ENCODE measurements at regions not wholly inside any gene's neighbourhood (a gene's known extent, or its start where the extent isn't known, plus 50 kb on each side); places are given as distances from the start of the nearest gene placed in this dataset.
"Not testable (repeated sequence)": the region's sequence is repeated elsewhere in the genome, so short reads cannot be mapped to it uniquely, and the experiment has no call there.

GRCh38 chr4:25981749-25982148, 67.7 kb downstream of the SMIM20 start:
- DNase-seq = no peak

GRCh38 chr4:25982962-25983361, 68.9 kb downstream of the SMIM20 start:
- no peak for DNase-seq

- DNase-seq = no peak
These were observed 70.2 kb downstream of the SMIM20 start for GRCh38 chr4:25984266-25984665.

- DNase-seq = no peak
These were observed 70.8 kb downstream of the SMIM20 start for GRCh38 chr4:25984796-25985195.

GRCh38 chr4:25986807-25987206, 72.8 kb downstream of the SMIM20 start:
- peak in 21 of 56 donors; percentile 3 to 59 (median 16) for DNase-seq

- peak in 9 of 56 donors; percentile 9 to 31 (median 17) for DNase-seq
These were observed 77.3 kb downstream of the SMIM20 start for GRCh38 chr4:25991340-25991739.

- peak in 1 of 56 donors; percentile 5 for DNase-seq
These were observed 79.6 kb downstream of the SMIM20 start for GRCh38 chr4:25993395-25994185.

GRCh38 chr4:25994577-25994976, 80.6 kb downstream of the SMIM20 start:
- not testable (repeated sequence) for DNase-seq

GRCh38 chr4:26000274-26000950, 86.4 kb downstream of the SMIM20 start:
- no peak for DNase-seq

- no peak for DNase-seq
These were observed 87.4 kb downstream of the SMIM20 start for GRCh38 chr4:26001413-26001812.

GRCh38 chr4:26001816-26002215, 87.8 kb downstream of the SMIM20 start:
- no peak for DNase-seq

GRCh38 chr4:26003056-26003455, 89.0 kb downstream of the SMIM20 start:
- no peak for DNase-seq

- DNase-seq = no peak
These were observed 90.3 kb downstream of the SMIM20 start for GRCh38 chr4:26004290-26004689.

- DNase-seq = no peak
These were observed 91.7 kb downstream of the SMIM20 start for GRCh38 chr4:26005764-26006163.

GRCh38 chr4:26008737-26009136, 94.7 kb downstream of the SMIM20 start:
- DNase-seq = no peak

- no peak for DNase-seq
These were observed 95.5 kb downstream of the SMIM20 start for GRCh38 chr4:26009502-26009901.

- DNase-seq = no peak
These were observed 96.3 kb downstream of the SMIM20 start for GRCh38 chr4:26010304-26010703.

GRCh38 chr4:26013629-26014028, 99.6 kb downstream of the SMIM20 start:
- DNase-seq = no peak

GRCh38 chr4:26015133-26015651, 101.2 kb downstream of the SMIM20 start:
- DNase-seq = peak in 17 of 56 donors; percentile 7 to 40 (median 16)

GRCh38 chr4:26015906-26016305, 101.9 kb downstream of the SMIM20 start:
- no peak for DNase-seq

- DNase-seq = no peak
These were observed 103.5 kb downstream of the SMIM20 start for GRCh38 chr4:26017531-26017930.

GRCh38 chr4:26017961-26018700, 104.1 kb downstream of the SMIM20 start:
- DNase-seq = not testable (repeated sequence)

All from amygdala (tissue), 56 donors.